HEK293 (cell line): ENCODE measurements at regions not wholly inside any gene's neighbourhood (a gene's known extent, or its start where the extent isn't known, plus 50 kb on each side); places are given as distances from the start of the nearest gene placed in this dataset.

Experiments
- GLI4 ChIP-seq: fragments of 450-650 bp; formaldehyde crosslinking; IDR thresholded peaks from 2 replicates; pipeline ENCODE4 v1.5.1; 2016; ENCODE audit warnings: missing biosample characterization, missing genetic modification characterization
- KLF16 ChIP-seq: fragments of 450-650 bp; formaldehyde crosslinking; IDR thresholded peaks from 2 replicates; pipeline ENCODE4 v1.5.1; 2017; ENCODE audit warnings: missing biosample characterization, missing genetic modification characterization
- PRDM6 ChIP-seq: fragments of 450-650 bp; formaldehyde crosslinking; IDR thresholded peaks from 2 replicates; pipeline ENCODE4 v1.5.1; 2017; ENCODE audit warnings: missing biosample characterization, missing genetic modification characterization
- TCF7L2 ChIP-seq: IDR thresholded peaks from 2 replicates; pipeline ENCODE4 v1.6.1; 2011; ENCODE audit warnings: low read depth, mild to moderate bottlenecking, inconsistent platforms, low read length, moderate library complexity, borderline replicate concordance
- ZBTB21 ChIP-seq: fragments of 450-650 bp; formaldehyde crosslinking; IDR thresholded peaks from 2 replicates; pipeline ENCODE4 v1.5.1; 2017; ENCODE audit warnings: missing biosample characterization, missing genetic modification characterization
- ZBTB44 ChIP-seq: fragments of 450-650 bp; IDR thresholded peaks from 2 replicates; pipeline ENCODE4 v1.5.1; 2018; ENCODE audit warnings: missing biosample characterization, mild to moderate bottlenecking, missing genetic modification characterization
- ZBTB8A ChIP-seq: fragments of 450-650 bp; formaldehyde crosslinking; IDR thresholded peaks from 2 replicates; pipeline ENCODE4 v1.5.1; 2016; ENCODE audit warnings: missing biosample characterization, missing genetic modification characterization
- ZNF211 ChIP-seq: fragments of 450-650 bp; formaldehyde crosslinking; IDR thresholded peaks from 2 replicates; pipeline ENCODE4 v1.5.1; 2016; ENCODE audit warnings: low read depth, missing biosample characterization, missing genetic modification characterization
- ZNF23 ChIP-seq: fragments of 450-650 bp; formaldehyde crosslinking; IDR thresholded peaks from 2 replicates; pipeline ENCODE4 v1.5.1; 2016; ENCODE audit warnings: missing biosample characterization, missing genetic modification characterization, borderline replicate concordance
- ZNF274 ChIP-seq, 2 experiments: fragments of 200-500 bp in 1 of 2; fragments of 450-650 bp in 1 of 2; sonication (Bioruptor generic) in 1 of 2; formaldehyde crosslinking in 1 of 2; IDR thresholded peaks; 2 replicates each; pipeline versions ENCODE4 v1.5.1 to v1.6.1; 2014 to 2016; ENCODE audit warnings: borderline replicate concordance in 1 of 2, inconsistent platforms in 1 of 2, low read length in 1 of 2, missing biosample characterization in 1 of 2, missing genetic modification characterization in 1 of 2
- ZNF561 ChIP-seq: fragments of 450-650 bp; IDR thresholded peaks from 2 replicates; pipeline ENCODE4 v1.5.1; 2018; ENCODE audit warnings: missing biosample characterization, missing genetic modification characterization, borderline replicate concordance
- ZNF624 ChIP-seq: fragments of 450-650 bp; formaldehyde crosslinking; IDR thresholded peaks from 2 replicates; pipeline ENCODE4 v1.5.1; 2017; ENCODE audit warnings: missing biosample characterization, missing genetic modification characterization
- TF ChIP-seq, protein P1 (sequence below): fragments of 450-650 bp; formaldehyde crosslinking; IDR thresholded peaks from 2 replicates; pipeline ENCODE4 v1.5.1; 2016; ENCODE audit warnings: missing biosample characterization, missing genetic modification characterization
- TF ChIP-seq, protein P2 (sequence below): fragments of 450-650 bp; formaldehyde crosslinking; IDR thresholded peaks from 2 replicates; pipeline ENCODE4 v1.5.1; 2016; ENCODE audit warnings: missing biosample characterization, missing genetic modification characterization

- TF ChIP-seq, protein P1, sequence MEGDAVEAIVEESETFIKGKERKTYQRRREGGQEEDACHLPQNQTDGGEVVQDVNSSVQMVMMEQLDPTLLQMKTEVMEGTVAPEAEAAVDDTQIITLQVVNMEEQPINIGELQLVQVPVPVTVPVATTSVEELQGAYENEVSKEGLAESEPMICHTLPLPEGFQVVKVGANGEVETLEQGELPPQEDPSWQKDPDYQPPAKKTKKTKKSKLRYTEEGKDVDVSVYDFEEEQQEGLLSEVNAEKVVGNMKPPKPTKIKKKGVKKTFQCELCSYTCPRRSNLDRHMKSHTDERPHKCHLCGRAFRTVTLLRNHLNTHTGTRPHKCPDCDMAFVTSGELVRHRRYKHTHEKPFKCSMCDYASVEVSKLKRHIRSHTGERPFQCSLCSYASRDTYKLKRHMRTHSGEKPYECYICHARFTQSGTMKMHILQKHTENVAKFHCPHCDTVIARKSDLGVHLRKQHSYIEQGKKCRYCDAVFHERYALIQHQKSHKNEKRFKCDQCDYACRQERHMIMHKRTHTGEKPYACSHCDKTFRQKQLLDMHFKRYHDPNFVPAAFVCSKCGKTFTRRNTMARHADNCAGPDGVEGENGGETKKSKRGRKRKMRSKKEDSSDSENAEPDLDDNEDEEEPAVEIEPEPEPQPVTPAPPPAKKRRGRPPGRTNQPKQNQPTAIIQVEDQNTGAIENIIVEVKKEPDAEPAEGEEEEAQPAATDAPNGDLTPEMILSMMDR (tag by site-specific recombination), result no peak
- no peak for TF ChIP-seq KLF16
- TF ChIP-seq ZBTB8A (tag by site-specific recombination), result no peak
- TF ChIP-seq ZNF23 (tag by site-specific recombination), result no peak
- TF ChIP-seq GLI4 (tag by site-specific recombination), result no peak
- TF ChIP-seq PRDM6 (tag by site-specific recombination), result no peak
- TF ChIP-seq ZNF561 (tag by site-specific recombination), result no peak
- TF ChIP-seq, protein P2, sequence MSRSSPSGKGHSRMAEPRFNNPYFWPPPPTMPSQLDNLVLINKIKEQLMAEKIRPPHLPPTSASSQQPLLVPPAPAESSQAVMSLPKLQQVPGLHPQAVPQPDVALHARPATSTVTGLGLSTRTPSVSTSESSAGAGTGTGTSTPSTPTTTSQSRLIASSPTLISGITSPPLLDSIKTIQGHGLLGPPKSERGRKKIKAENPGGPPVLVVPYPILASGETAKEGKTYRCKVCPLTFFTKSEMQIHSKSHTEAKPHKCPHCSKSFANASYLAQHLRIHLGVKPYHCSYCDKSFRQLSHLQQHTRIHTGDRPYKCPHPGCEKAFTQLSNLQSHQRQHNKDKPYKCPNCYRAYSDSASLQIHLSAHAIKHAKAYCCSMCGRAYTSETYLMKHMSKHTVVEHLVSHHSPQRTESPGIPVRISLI (tag by site-specific recombination), result no peak
- TF ChIP-seq ZNF274 (IDR thresholded peaks at IDR 0.05; ENCODE audit: low read length), result no peak
- no peak for TF ChIP-seq ZNF274 (tag by site-specific recombination; IDR thresholded peaks at IDR 0.05; ENCODE audit: borderline replicate concordance)
- TF ChIP-seq TCF7L2, result no peak
- TF ChIP-seq ZBTB21 (tag by site-specific recombination), result no peak
- TF ChIP-seq ZNF624 (tag by site-specific recombination), result no peak
- TF ChIP-seq ZBTB44 (tag by site-specific recombination), result no peak
- no peak for TF ChIP-seq ZNF211 (tag by site-specific recombination)
Measured at GRCh38 chr3:16828815-16829214, 55.9 kb upstream of the PLCL2 start.
